IMR-90 (cell line): ENCODE measurements at regions not wholly inside any gene's neighbourhood (a gene's known extent, or its start where the extent isn't known, plus 50 kb on each side); places are given as distances from the start of the nearest gene placed in this dataset.

Experiments
- ATAC-seq: fragments of 200-7000 bp; cut with Tn5 transposase; 2 replicates; pipeline ENCODE4 v1.9.1; 2020; ENCODE audit warnings: low read depth, mild to moderate bottlenecking, moderate library complexity
- BruUV-seq: library from RNA; stranded (reverse); fragments of 400-500 nt; replicated peaks from 2 replicates; lab custom pipeline; 2021; lab: Mats Ljungman, UMichigan
- CTCF ChIA-PET: fragments of 300-600 bp; formaldehyde crosslinking; extraction: SDS; loops from one replicate; lab custom pipeline; 2021; ENCODE audit warnings: antibody characterized with exemption; lab: Yijun Ruan, JAX
- POLR2A ChIA-PET: fragments of 300-600 bp; sonication (Branson Sonifier 250); formaldehyde crosslinking; loops from one replicate; lab custom pipeline; 2022; ENCODE audit warnings: antibody characterized with exemption; ENCODE audit not compliant: unreplicated experiment; lab: Charles Lee
- DNase-seq: peaks from one replicate; pipeline ENCODE4 v3.0.0; 2013
- H2AFZ ChIP-seq: replicated peaks from 2 replicates; pipeline ENCODE3; 2013; ENCODE audit warnings: low read length, mild to moderate bottlenecking; ENCODE audit not compliant: poor library complexity
- H2AK5ac ChIP-seq: 2 replicates; pipeline ENCODE4 v1.6.1; 2013; ENCODE audit warnings: low read depth, low read length, inconsistent platforms
- H2AK9ac ChIP-seq: replicated peaks from 2 replicates; pipeline ENCODE3; 2013; ENCODE audit warnings: mild to moderate bottlenecking, low read depth, low read length, moderate library complexity; ENCODE audit not compliant: poor library complexity
- H2BK120ac ChIP-seq: 2 replicates; pipeline ENCODE4 v1.6.1; 2013; ENCODE audit warnings: low read depth, low read length, inconsistent platforms
- H2BK15ac ChIP-seq: 3 replicates; pipeline ENCODE4 v1.6.1; 2013; ENCODE audit warnings: low read depth, low read length, inconsistent platforms
- H2BK20ac ChIP-seq: 2 replicates; pipeline ENCODE4 v1.6.1; 2013; ENCODE audit warnings: low read depth, mild to moderate bottlenecking, inconsistent platforms, low read length, moderate library complexity
- H2BK5ac ChIP-seq: 2 replicates; pipeline ENCODE4 v1.6.1; 2013; ENCODE audit warnings: mild to moderate bottlenecking, low read depth, low read length, inconsistent platforms; ENCODE audit not compliant: poor library complexity, severe bottlenecking
- H3K14ac ChIP-seq: replicated peaks from 2 replicates; pipeline ENCODE4 v1.6.1; 2013; ENCODE audit warnings: low read depth, low read length, inconsistent platforms
- H3K18ac ChIP-seq: 2 replicates; pipeline ENCODE4 v1.6.1; 2013; ENCODE audit warnings: low read depth, low read length, control low read depth
- H3K23ac ChIP-seq: 2 replicates; pipeline ENCODE4 v1.6.1; 2013; ENCODE audit warnings: low read depth, low read length, inconsistent platforms
- H3K27ac ChIP-seq: 2 replicates; pipeline ENCODE4 v1.5.1; 2013; ENCODE audit warnings: mild to moderate bottlenecking, control low read depth, low read length; ENCODE audit not compliant: insufficient read depth
- H3K27me3 ChIP-seq: 2 replicates; pipeline ENCODE4 v1.6.1; 2013; ENCODE audit warnings: low read length; ENCODE audit not compliant: control insufficient read depth, insufficient read depth
- H3K36me3 ChIP-seq: 2 replicates; pipeline ENCODE4 v1.6.1; 2013; ENCODE audit warnings: low read length, mixed read lengths; ENCODE audit not compliant: control insufficient read depth, insufficient read depth
- H3K4ac ChIP-seq: 2 replicates; pipeline ENCODE4 v1.6.1; 2013; ENCODE audit warnings: low read depth, low read length, inconsistent platforms
- H3K4me1 ChIP-seq: 2 replicates; pipeline ENCODE4 v1.6.1; 2013; ENCODE audit warnings: low read length, mixed read lengths; ENCODE audit not compliant: control insufficient read depth, insufficient read depth
- H3K4me2 ChIP-seq: 2 replicates; pipeline ENCODE4 v1.6.1; 2013; ENCODE audit warnings: low read depth, mild to moderate bottlenecking, control low read depth, low read length, moderate library complexity
- H3K4me3 ChIP-seq: 2 replicates; pipeline ENCODE4 v1.5.1; 2013; ENCODE audit warnings: low read depth, mild to moderate bottlenecking, control low read depth, low read length, moderate library complexity; ENCODE audit not compliant: insufficient read depth
- H3K56ac ChIP-seq: 2 replicates; pipeline ENCODE4 v1.6.1; 2013; ENCODE audit warnings: low read length, inconsistent platforms; ENCODE audit not compliant: insufficient read depth; ENCODE audit errors: extremely low read depth
- H3K79me1 ChIP-seq, 2 experiments: 2 replicates each; pipeline ENCODE4 v1.6.1; 2013; ENCODE audit warnings: low read length in 2 of 2, inconsistent platforms in 1 of 2, low read depth in 1 of 2
- H3K9ac ChIP-seq: 2 replicates; pipeline ENCODE4 v1.6.1; 2013; ENCODE audit warnings: low read depth, low read length, control low read depth
- H3K9me1 ChIP-seq: 2 replicates; pipeline ENCODE4 v1.6.1; 2013; ENCODE audit warnings: low read length, inconsistent platforms; ENCODE audit not compliant: insufficient read depth
- H3K9me3 ChIP-seq: 2 replicates; pipeline ENCODE4 v1.6.1; 2013; ENCODE audit warnings: low read length; ENCODE audit not compliant: control insufficient read depth, insufficient read depth
- H4K20me1 ChIP-seq: 2 replicates; pipeline ENCODE4 v1.6.1; 2013; ENCODE audit warnings: low read length, inconsistent platforms; ENCODE audit not compliant: insufficient read depth
- H4K5ac ChIP-seq: 2 replicates; pipeline ENCODE4 v1.6.1; 2013; ENCODE audit warnings: mild to moderate bottlenecking, low read depth, low read length, control low read depth
- H4K8ac ChIP-seq, 2 experiments: 2 replicates each; pipeline ENCODE4 v1.6.1; 2013; ENCODE audit warnings: low read depth in 2 of 2, low read length in 2 of 2, control low read depth in 1 of 2, inconsistent platforms in 1 of 2
- H4K91ac ChIP-seq: 2 replicates; pipeline ENCODE4 v1.6.1; 2013; ENCODE audit warnings: low read depth, low read length, inconsistent platforms; ENCODE audit not compliant: insufficient read depth
- BHLHE40 ChIP-seq: fragments of 150-350 bp; IDR thresholded peaks from 2 replicates; pipeline ENCODE4 v1.6.1; 2016; ENCODE audit warnings: mild to moderate bottlenecking, low read depth, low read length
- CEBPB ChIP-seq: IDR thresholded peaks from 2 replicates; pipeline ENCODE4 v1.6.1; 2012; ENCODE audit warnings: low read depth, low read length, improper control_type of control experiment
- CHD1 ChIP-seq: IDR thresholded peaks from 2 replicates; pipeline ENCODE4 v1.6.1; 2012; ENCODE audit warnings: low read depth, low read length, improper control_type of control experiment
- FOS ChIP-seq: fragments of 150-350 bp; IDR thresholded peaks from 2 replicates; pipeline ENCODE4 v1.6.1; 2016; ENCODE audit warnings: low read depth, low read length
- MAFK ChIP-seq: IDR thresholded peaks from 2 replicates; pipeline ENCODE4 v1.6.1; 2012; ENCODE audit warnings: low read depth, low read length, improper control_type of control experiment
- MAZ ChIP-seq: IDR thresholded peaks from 2 replicates; pipeline ENCODE4 v1.6.1; 2012; ENCODE audit warnings: low read depth, mild to moderate bottlenecking, low read length, improper control_type of control experiment, moderate library complexity, borderline replicate concordance
- NFE2L2 ChIP-seq: fragments of 150-350 bp; IDR thresholded peaks from 2 replicates; pipeline ENCODE4 v1.6.1; 2016; ENCODE audit warnings: low read depth, mild to moderate bottlenecking, low read length
- POLR2A ChIP-seq: IDR thresholded peaks from 2 replicates; pipeline ENCODE4 v1.6.1; 2012; ENCODE audit warnings: mild to moderate bottlenecking, low read depth, low read length
- RAD21 ChIP-seq: IDR thresholded peaks from 2 replicates; pipeline ENCODE4 v1.6.1; 2012; ENCODE audit warnings: low read length, improper control_type of control experiment
- RCOR1 ChIP-seq: IDR thresholded peaks from 2 replicates; pipeline ENCODE4 v1.6.1; 2012; ENCODE audit warnings: mild to moderate bottlenecking, low read length, improper control_type of control experiment; ENCODE audit not compliant: insufficient replicate concordance
- RFX5 ChIP-seq: IDR thresholded peaks from 2 replicates; pipeline ENCODE4 v1.8.0; 2012; ENCODE audit warnings: low read depth, mild to moderate bottlenecking, low read length, moderate library complexity
- SMC3 ChIP-seq: fragments of 150-350 bp; IDR thresholded peaks from 2 replicates; pipeline ENCODE4 v1.6.1; 2016; ENCODE audit warnings: low read depth, mild to moderate bottlenecking, antibody characterized with exemption, low read length, moderate library complexity
- WGBS, 2 experiments: methylation state at CpG; one replicate each; pipeline versions ENCODE4 v1.1.5 to v1.1.7; 2013; ENCODE audit warnings: missing lambda C conversion rate in 2 of 2; ENCODE audit not compliant: insufficient read length in 1 of 2; ENCODE audit errors: extremely low coverage in 2 of 2; 5-methylcytosine and 5-hydroxymethylcytosine counted together
- dilution Hi-C: fragments of 300-500 bp; cut with HindIII; formaldehyde crosslinking; loops from one replicate; pipeline ENCODE4 v1.14.3; 2018; ENCODE audit warnings: low sequenced_read_pairs; ENCODE audit not compliant: unreplicated experiment
- in situ Hi-C: fragments of 300-500 bp; cut with MboI; formaldehyde crosslinking; loops from 3 replicates; pipeline ENCODE4 v1.14.3; 2019; ENCODE audit warnings: low sequenced_read_pairs, inconsistent platforms, mixed read lengths
- intact Hi-C: fragments of 100-400 bp; cut with micrococcal nuclease; formaldehyde crosslinking; loops from 2 replicates; pipeline ENCODE4 v1.10.0; 2022
- TF ChIP-seq, protein P1 (sequence below): fragments of 150-350 bp; IDR thresholded peaks from 2 replicates; pipeline ENCODE4 v1.6.1; 2016; ENCODE audit warnings: low read depth, mild to moderate bottlenecking, low read length, moderate library complexity, borderline replicate concordance
- TF ChIP-seq, protein P2 (sequence below): fragments of 150-350 bp; IDR thresholded peaks from 2 replicates; pipeline ENCODE4 v1.6.1; 2017; ENCODE audit warnings: mild to moderate bottlenecking, antibody characterized with exemption, low read length, low read depth
- TF ChIP-seq, protein P3 (sequence below): conservative IDR thresholded peaks from 2 replicates; pipeline ENCODE4 v1.5.1; 2012; ENCODE audit warnings: mild to moderate bottlenecking, low read depth, low read length, improper control_type of control experiment

DNA sequence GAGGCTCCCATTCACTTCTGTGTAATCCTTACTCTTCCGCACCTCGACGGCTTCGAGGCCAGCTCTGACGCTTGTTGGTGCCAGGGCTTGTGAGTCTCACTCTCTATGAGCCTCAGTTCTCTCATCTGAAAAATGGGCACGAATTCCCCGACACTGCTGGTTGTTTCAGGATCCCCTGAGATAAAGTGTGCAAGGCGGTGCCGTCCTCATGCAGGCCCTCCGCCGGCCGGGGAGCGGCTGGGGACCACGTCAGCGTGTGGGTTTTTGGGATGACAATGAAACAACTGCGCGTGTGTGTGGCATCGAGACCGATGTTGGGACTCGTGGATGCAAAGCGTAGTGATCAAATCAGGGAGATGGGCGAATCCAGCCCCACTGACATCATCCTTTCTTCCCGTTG, 75.6 kb downstream of the FOXL3 start:
- no peak overlapping the region for H3K9ac ChIP-seq
- ChIA-PET POLR2A (no interaction called here), CTCF (no interaction called here)
- no peak overlapping the region for H4K91ac ChIP-seq
- dilution Hi-C loops: no loop called here
- H4K20me1 ChIP-seq: no peaks in the 10 kb centered on the region
- BruUV-seq: no TSS peak
- H3K4me1 ChIP-seq: no peaks in the 10 kb centered on the region; the same call in 1 of the 2 replicates
- H2BK15ac ChIP-seq: no peak overlapping the region
- no peak overlapping the region for H3K4me2 ChIP-seq
- 92% methylated on average over 17 of the region's 23 CpGs; no CpG with 5 or more reads in 1 of the 2 experiments for WGBS, 2 experiments
- in situ Hi-C loops: no loop called here
- H3K23ac ChIP-seq: no peak overlapping the region
- H3K79me1 ChIP-seq: no peaks in the 10 kb centered on the region
- H3K56ac ChIP-seq: no peak overlapping the region
- no peak overlapping the region for H3K4ac ChIP-seq
- no peak overlapping the region for H3K4me3 ChIP-seq
- DNase-seq: no peak
- H2BK5ac ChIP-seq: no peak overlapping the region
- H2AK9ac ChIP-seq: no peak overlapping the region
- no peak for TF ChIP-seq CHD1
- TF ChIP-seq CEBPB: no peak
- TF ChIP-seq, protein P1, sequence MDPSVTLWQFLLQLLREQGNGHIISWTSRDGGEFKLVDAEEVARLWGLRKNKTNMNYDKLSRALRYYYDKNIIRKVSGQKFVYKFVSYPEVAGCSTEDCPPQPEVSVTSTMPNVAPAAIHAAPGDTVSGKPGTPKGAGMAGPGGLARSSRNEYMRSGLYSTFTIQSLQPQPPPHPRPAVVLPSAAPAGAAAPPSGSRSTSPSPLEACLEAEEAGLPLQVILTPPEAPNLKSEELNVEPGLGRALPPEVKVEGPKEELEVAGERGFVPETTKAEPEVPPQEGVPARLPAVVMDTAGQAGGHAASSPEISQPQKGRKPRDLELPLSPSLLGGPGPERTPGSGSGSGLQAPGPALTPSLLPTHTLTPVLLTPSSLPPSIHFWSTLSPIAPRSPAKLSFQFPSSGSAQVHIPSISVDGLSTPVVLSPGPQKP: no peak
- TF ChIP-seq, protein P2, sequence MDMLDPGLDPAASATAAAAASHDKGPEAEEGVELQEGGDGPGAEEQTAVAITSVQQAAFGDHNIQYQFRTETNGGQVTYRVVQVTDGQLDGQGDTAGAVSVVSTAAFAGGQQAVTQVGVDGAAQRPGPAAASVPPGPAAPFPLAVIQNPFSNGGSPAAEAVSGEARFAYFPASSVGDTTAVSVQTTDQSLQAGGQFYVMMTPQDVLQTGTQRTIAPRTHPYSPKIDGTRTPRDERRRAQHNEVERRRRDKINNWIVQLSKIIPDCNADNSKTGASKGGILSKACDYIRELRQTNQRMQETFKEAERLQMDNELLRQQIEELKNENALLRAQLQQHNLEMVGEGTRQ: no peak
- no peak for TF ChIP-seq RAD21
- TF ChIP-seq NFE2L2: no peak
- no peak for TF ChIP-seq MAZ
- no peak for TF ChIP-seq BHLHE40
- no peak for TF ChIP-seq POLR2A
- TF ChIP-seq RFX5: no peak
- no peak for TF ChIP-seq FOS
- TF ChIP-seq RCOR1: no peak
- TF ChIP-seq, protein P3, sequence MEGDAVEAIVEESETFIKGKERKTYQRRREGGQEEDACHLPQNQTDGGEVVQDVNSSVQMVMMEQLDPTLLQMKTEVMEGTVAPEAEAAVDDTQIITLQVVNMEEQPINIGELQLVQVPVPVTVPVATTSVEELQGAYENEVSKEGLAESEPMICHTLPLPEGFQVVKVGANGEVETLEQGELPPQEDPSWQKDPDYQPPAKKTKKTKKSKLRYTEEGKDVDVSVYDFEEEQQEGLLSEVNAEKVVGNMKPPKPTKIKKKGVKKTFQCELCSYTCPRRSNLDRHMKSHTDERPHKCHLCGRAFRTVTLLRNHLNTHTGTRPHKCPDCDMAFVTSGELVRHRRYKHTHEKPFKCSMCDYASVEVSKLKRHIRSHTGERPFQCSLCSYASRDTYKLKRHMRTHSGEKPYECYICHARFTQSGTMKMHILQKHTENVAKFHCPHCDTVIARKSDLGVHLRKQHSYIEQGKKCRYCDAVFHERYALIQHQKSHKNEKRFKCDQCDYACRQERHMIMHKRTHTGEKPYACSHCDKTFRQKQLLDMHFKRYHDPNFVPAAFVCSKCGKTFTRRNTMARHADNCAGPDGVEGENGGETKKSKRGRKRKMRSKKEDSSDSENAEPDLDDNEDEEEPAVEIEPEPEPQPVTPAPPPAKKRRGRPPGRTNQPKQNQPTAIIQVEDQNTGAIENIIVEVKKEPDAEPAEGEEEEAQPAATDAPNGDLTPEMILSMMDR: no peak
- TF ChIP-seq MAFK: no peak
- TF ChIP-seq SMC3: no peak
- H3K36me3 ChIP-seq: no peaks in the 10 kb centered on the region
- H4K5ac ChIP-seq: no peak overlapping the region
- ATAC-seq: no peak
- H3K14ac ChIP-seq: no peak overlapping the region
- H2AFZ ChIP-seq: no peak overlapping the region
- no peak overlapping the region for H2BK120ac ChIP-seq
- H3K18ac ChIP-seq: no peak overlapping the region
- H3K27ac ChIP-seq: no peak overlapping the region
- H3K27me3 ChIP-seq: peaks cover 16% of the 10 kb centered on the region
- H4K8ac ChIP-seq: no peak overlapping the region
- H2AK5ac ChIP-seq: no peak overlapping the region
- no peaks in the 10 kb centered on the region for H3K9me1 ChIP-seq
- intact Hi-C loops: no loop called here
- no peaks in the 10 kb centered on the region for H3K9me3 ChIP-seq
- no peak overlapping the region for H2BK20ac ChIP-seq
